Fibroblast of peridontal ligament (primary cell): ENCODE measurements at regions not wholly inside any gene's neighbourhood (a gene's known extent, or its start where the extent isn't known, plus 50 kb on each side); places are given as distances from the start of the nearest gene placed in this dataset.
A peak's percentile ranks its signal among the peaks of the same experiment; 100 is the strongest.
"Not testable (repeated sequence)": the region's sequence is repeated elsewhere in the genome, so short reads cannot be mapped to it uniquely, and the experiment has no call there.

Experiments used
- DNase-seq: peaks from one replicate; pipeline ENCODE4 v3.0.0-alpha.2; 2010; ENCODE audit errors: extremely low read depth

DNA sequence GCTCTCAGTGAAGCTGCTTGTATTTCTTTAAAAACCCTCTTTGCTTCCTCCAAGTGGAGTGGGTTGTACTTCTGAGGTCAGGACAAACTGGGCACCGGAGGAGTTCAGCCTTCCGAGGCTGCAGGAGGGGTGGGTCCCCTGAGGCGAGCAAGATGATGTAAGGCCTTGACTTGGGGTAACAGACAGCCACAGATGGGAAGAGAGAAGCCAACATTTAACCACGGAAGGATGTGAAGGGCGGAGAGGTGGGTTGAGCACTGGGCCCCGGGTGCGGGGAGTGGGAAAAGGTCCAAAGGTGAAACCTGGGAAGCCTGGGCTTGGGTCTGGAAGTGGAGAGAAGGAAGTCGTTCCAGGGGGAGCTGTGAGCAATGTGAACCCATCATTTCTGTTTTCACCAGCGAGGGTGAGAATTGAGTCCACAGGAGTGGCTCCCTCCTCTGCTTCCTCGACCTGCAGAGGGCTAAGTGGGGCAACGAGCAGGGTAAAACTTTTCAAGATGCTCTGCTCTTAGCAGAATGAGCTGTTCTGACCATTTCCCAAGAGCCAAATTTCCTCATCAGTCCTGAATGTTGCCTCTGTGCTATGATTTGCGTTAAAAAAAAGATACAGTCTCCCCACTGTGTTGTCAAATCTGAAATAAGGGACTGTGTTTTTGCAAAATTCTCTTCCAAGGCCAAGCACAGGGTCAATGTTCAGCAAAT, 137.7 kb upstream of the CRHR1 start:
- DNase-seq = peak; percentile 13

DNA sequence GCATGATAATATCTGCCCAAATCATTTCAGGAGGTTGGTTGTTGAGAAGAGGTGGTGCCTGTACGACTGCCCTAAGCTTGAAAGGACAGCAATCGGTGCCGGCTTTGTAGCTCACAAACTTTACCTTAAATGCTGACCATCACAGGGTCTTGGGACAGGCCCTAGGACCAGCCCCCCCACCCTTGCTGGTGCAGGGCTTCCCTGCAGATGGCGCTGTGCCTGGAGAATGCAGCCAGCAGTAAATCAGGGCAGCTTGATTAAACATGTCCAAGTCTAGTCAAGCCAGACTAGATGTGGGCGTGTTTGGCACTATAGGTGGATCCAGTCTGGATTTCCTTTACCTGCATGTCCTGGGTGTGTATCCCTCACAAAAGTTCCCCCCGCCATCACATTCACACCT, 135.5 kb upstream of the CRHR1 start:
- DNase-seq = no peak

DNA sequence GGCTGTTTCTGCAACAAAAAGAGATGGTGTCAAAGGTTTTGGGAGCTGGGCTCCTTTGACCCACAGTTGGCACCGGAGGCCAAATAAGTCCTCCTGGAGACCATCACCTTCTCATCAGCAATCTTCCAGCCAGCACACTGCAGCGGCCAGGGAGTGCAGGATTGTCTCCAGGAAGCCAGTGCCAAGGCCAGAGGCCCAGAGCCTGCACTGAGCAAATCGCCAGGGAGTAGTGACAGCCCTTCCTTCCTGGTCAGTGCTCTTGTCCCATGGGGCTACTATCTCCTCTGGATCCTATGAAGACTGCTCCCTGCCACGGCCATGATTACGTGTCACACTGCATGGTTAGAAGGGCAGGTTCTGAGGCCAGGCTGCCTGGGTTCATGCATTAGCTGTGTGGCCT, 134.3 kb upstream of the CRHR1 start:
- no peak for DNase-seq

DNA sequence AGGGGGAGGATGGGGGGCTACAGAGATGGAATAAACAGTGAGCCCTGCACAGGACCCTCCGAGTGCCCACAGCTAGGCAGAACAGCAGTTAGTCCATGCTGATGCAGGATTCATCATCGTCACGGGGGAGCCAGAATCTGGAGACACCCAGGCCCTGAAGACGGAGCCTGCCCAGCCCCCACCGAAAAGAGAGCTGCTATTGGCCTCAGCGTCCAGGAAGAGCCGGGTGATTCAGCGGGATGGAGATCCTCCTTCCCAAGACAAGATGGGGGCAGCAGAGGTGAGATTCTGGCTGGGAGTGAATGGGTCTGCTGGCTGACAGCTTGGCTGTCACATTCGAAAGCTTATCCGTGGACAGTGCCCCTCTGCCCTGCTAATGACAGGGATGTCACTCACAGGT, 133.6 kb upstream of the CRHR1 start:
- no peak for DNase-seq

DNA sequence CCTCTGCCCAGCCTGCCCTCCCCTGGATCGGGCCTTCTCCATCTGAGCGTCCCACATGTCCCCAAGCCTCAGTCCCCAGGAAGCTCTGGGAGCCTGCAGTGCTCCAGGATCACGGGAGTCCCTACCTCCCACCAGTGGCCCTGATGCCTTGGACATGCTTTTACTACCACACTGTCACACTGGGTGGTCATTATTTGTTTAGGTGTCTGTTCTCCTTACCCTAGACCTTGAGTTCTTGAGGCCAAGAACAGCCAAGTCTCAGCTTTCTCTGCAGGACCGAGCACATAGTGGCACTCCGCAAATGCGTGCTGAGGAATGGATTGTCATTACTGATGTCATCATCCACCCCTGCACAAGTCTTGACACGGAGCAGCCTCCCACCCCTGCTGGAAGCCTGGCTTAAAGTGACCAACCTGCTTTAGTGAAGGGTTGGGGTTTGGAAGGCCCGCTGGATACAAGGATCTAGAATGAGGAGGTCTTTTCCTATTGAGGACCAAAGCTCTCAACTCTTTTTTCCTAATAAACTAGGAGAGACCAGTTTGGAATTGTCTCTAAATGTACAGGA, 132.9 kb upstream of the CRHR1 start:
- DNase-seq = no peak

DNA sequence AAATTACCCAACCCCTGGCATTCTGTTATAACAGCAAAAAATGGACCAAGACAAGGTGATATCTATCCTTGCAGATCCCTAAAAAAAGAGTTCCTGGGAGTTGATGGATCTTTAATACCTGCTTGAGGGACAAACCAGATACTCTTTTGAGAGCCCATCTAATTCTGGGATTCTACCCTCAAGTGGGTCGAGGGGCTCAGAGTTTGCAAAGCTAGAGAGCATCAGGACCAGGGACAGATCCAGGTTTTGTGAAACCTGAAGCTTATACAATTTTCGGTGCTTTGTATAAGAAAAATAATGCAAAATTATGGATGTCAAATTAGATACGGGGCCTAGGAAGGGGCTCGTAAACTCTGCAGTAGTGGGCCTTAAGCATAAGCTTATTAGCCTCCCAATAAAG, 130.5 kb upstream of the CRHR1 start:
- DNase-seq = no peak

DNA sequence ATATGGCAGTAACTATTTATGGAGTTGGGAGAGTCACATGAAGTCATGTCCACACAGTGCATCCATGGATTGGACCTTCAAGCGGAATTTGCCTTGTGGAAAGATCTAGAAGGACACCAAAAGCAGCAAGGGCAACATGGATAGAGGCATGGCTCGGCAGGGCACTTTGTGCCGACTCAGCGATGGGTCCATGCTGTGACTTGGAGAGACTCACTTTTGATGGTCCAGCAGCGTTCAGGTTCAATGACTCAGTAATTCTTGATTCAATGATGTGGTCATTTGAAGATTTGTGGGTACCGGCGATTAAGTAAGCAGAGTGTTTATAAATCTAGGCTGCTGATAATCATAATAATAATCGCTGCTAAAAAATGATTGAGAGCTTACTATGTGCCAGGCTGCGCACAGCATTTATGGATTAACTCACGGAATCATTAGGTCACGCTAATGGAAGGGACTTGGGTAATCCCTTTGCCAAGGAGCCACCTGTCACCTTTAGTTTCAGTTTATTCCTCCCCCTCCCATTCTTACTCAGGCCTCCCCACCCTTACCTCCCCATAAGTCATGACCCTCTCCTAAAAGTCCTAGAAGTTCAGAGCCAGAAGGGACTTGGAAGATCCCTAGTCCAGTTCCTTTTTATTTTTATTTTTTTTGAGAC, 127.5 kb upstream of the CRHR1 start:
- no peak for DNase-seq

DNA sequence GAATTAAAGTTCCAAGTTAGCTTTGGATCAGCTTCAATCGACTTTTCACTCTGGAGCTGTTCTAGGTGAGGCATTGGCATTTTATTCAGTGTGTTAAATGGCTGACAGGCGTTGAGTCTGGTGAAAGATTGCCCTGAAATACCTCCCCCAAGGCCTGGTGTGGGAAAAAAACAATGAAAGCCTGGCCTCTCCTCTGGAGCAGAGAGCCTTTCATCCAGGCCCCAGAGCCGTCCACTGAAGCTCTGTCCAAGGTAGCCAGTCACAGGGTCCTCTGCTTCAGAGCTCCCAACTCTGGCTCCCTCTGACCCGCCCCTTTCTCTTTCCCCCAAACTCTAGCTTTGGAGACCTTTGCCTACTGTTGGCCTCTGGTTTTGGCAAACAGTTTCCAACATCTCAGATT, 123.6 kb upstream of the CRHR1 start:
- DNase-seq = no peak

DNA sequence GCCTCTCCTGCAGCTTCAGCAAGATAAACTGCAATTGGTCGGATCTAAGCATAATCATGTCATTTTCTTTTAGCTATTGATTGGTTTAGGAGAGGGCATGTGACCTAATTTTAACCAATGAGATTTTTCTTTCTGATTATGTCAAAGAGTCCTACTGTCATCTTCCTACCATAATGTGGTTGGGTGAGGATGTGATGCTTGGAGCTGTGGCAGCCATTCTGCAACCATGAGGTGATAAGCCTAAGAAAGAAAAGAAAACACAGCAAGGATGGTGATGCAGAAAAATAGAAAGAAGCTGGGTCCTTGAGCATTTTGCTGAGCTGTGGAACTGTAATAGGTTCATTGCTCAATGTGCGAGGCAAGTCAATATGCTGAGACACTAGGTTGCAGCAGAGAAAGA, 121.7 kb upstream of the CRHR1 start:
- no peak for DNase-seq

DNA sequence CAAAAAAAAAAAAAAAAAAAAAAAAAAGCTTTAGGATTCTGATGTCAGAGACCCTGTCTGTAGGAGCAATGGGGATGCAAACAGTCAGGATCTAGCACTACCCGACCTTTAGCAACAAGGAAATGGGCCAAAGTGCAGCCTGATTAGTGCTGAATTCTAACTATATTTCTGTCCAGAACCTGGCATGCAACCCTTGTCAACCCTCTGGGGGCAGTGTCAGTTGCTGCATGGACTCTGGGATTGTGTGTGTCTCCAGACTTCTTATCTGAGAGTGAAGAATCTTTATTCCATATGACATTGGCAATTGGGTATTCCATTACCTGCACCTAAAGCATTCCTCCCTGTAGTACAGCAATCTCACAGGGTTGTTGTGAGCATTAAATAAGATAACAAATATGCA, 120.3 kb upstream of the CRHR1 start:
- no peak for DNase-seq

DNA sequence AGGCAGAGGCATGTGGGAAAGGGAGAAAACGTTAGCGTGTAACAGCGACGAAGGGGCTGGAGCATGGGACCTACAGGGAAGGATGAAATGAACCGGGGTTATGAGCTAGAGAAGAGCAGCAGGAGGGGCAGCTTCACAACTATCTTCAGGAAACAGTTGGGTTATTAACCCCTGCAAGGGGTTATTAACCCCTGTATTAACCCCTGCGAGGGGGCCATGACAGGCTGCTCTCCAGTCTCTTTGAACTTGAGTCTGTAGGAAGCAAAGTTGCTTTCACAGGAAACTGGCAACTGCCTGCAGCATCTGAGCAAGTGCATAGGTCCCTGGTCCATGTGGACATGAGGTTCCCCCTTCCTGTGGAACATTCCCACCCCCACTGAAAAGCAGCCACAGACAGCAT, 119.2 kb upstream of the CRHR1 start:
- DNase-seq = no peak

DNA sequence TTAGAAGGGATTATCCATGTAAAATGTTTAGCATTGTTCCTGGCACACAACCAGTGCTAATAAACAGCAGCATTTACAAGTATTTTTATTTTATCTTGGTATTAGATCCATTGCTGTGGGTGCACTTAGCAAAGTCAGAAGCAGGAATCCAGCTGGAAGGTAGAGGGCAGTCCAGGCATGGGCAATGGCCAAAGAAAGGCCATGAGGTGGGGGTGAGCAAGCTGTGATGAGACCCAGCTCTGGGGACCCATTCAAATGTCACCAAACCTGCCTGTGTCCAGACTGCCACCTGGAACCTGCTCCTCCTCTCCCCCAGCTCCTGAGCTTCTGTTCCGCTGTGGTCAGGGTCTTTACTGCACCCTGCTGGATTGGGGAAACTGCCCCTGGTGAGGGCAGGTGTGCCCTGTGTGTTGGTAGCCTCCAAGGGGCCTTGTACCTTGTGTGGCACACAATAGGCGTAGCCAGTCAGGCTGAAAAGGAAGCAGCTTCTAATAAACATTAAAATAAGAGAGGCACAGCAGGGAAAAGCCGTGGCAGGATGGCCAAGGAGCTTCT, 118.0 kb upstream of the CRHR1 start:
- DNase-seq = no peak

DNA sequence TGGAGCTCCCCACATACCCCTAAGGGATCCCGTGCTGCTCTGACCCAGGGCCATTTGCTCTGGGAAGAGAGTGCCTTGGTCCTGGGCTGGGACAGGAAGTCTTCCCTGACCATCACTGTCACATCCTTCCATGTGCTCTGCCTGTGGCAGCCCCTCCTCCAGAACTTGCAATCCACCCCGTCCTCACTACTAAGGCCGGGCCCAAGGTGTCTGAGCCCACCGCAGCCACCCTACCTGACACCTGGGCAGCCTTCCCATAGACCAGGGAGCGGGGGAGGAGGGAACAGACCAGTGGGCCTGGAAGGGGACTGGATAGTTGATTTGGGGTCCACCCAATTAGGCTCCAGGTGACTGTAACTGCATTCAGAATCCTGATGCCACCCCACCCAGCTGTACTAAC, 117.5 kb upstream of the CRHR1 start:
- DNase-seq = no peak

DNA sequence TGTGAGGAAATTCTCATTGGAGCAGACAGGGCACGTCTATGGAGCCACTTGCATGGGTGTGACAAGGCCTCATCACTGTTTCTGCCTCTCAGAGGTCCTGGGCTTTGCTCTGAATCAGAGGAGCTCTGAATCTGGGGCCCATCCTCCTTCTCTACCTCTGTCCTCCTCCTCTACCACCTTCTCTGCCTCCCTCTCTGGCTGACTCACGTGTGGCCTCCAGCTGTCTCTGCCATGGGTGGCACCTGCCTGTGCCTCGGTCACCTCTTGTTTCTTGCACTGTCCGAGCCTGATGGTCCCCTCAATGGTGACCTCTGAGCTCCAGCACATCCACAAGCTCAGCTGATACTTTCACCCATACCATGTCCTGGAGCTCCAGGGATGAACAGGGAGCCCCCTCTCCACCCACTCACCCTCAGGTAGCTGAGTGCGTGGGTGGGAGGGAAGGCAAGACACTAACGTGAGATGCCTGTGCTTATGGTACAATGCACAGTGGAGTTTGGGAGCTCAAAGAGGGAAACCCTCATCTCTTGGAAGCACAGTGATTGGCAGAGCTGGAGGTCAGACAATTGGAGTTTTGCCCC, 116.4 kb upstream of the CRHR1 start:
- no peak for DNase-seq

DNA sequence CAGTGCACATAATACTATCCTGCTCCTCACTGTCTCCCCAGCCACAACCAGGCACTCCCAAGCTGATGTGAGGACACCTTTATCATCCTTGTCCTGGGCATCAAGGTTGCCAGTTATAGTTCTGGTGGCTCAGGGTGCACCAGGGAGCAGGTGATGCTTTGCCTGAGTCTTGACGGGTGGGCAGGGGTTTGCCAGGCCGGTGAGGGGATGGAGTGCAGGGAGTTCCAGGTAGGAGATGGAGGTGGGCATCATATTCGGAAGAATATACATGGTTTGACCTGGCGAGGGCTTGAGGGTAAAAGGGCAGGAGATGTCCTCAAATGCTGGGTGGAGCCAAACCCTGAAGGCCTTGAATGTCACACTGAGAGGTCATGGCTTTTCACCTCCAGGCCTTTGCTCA, 115.8 kb upstream of the CRHR1 start:
- no peak for DNase-seq

DNA sequence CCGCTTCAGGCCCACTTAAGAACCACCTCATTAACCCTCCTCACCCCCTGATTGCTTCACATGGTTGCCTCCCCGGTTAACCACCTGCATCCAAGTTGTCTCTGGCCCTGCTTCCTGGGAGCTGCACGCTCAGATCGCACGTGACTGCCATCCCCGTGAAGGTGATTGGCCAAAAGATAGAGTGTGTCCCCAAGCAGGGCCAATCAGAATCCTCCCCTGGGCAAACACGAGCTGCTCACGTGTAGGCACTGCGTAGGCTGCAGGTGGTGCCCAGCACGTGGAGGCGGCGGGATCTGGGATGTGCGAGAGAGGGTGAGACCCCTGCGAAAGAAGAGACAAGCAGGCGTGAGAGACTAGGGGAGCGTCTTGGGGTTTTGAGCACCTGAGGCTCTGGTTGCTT, 111.8 kb upstream of the CRHR1 start:
- no peak for DNase-seq

DNA sequence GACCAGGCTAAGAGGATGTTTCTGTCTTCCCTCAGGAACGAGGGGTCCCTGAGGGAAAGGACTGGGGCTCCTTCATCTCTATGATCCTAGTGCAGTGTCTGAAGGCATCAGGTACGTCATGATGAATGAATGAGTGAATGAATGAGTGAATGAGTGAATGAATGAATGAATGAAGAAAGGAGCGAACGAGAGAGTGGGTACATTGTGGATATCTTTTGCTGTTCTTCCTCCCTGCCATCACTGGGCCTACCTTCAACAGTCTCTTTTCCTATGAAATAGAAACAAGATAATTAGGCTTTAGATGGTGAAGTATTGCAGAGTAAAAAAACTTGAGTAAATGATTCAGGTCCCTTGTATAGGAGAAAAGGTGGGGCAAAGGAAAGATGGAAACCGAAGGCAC, 111.3 kb upstream of the CRHR1 start:
- DNase-seq = no peak

DNA sequence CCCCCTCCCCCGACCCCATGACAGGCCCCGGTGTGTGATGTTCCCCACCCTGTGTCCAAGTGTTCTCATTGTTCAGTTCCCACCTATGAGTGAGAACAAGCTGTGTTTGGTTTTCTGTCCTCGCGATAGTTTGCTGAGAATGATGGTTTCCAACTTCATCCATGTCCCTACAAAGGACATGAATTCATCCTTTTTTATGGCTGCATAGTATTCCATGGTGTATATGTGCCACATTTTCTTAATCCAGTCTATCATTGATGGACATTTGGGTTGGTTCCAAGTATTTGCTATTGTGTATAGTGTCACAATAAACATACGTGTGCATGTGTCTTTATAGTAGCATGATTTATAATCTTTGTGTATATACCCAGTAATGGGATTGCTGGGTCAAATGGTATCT, 110.4 kb upstream of the CRHR1 start:
- DNase-seq = not testable (repeated sequence)

DNA sequence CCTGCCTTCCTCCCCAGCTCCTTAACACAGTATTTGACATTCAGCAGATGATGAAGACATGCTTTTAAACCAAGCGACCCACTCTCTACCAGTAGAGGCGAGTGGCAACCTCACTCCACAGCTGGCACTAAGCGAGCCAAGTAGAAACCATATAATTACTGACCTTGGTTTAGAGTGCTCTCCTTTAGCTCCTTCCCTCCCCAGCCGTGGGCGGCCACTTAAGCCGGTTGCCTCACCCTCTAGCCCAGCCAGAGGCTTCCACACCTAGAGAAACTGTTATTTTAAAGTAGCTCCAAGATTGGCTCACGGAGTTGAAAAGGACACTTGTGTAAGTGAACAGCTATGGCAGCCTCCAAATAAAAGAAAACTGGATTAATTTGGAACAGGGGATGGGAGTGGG, 109.1 kb upstream of the CRHR1 start:
- DNase-seq = no peak

DNA sequence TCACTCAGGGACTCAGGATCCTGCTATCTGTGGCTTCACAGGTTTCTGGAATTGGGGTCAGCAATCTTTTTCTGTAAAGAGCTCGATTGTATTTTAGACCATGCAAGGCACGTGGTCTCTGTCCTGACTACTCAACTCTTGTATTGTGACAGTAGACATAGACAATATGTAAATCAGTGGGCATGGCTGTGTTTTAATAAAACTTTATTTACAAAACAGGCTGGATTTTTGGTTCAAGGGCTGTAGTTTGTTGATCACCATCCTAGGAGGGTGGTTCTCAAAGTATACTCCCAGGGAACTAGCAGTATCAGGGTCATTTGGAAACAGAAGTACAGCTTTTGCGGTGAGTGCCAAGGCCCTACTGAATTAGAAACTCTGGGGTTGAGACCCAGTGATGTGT, 108.2 kb upstream of the CRHR1 start:
- no peak for DNase-seq

DNA sequence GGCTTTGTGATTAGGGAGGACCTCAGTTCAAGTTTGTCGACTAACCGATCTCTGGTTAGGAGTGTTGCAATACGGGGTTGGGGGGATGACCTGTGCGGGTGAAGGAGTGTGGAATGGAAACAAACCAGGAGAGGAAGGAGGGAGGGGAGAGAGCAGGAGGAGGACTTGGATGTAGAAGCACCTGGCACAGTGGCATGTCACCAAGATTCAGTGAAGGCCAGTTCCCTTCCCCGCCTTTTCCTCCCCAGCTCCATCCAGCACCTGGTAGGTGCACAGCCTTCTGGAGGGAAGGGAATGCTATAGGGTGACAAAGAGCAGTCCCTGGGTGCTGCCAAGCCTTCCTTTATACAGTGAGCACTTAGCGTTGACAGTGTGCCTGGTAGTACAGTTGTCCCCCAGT, 107.4 kb upstream of the CRHR1 start:
- DNase-seq = no peak

DNA sequence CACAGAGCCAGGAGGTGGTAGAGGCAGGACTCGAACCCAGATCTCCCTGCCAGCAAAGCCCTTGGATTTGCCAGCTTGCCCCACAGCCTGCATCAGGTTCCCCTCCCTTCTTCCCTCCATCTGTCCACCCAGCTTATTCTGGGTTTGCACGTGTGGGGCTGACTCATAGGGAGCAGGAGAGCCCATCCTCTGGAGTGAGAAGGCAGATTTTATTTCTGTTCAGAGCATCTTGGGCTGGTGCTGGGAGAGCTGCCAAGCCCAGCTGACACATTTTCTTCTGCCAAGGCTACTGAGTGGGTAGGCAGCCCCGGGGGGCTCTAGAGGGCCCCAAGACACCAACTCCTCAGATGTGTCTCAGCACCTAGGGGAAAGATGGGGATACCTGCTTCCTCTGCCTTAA, 106.3 kb upstream of the CRHR1 start:
- DNase-seq = no peak

DNA sequence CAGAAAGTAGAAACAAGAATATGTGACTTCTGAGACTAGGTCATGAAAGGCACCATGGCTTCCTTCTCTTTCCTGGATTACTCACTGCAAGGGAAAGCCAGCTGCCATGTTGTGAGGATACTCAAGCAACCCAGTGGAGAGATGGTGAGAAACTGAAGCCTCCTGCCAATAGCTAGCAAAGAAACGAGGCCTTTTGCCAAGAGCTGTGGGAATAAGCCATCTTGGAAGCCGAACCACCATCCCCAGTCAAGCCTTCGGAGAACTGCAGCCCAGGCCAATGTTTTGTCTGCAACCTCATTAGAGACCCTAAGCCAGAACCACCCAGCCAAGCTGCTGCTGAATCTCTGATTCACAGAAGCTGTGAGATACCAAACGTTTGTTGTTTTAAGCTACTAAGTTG, 104.7 kb upstream of the CRHR1 start:
- DNase-seq = no peak
